AG10803 (cell line): ENCODE measurements at regions not wholly inside any gene's neighbourhood (a gene's known extent, or its start where the extent isn't known, plus 50 kb on each side); places are given as distances from the start of the nearest gene placed in this dataset.

Experiments used
- DNase-seq: peaks from one replicate; pipeline ENCODE4 v3.0.0; 2010; ENCODE audit warnings: low read depth
- H3K4me3 ChIP-seq: 2 replicates; pipeline ENCODE4 v1.5.1; 2011; ENCODE audit warnings: mild to moderate bottlenecking, low read length, control low read depth
- CTCF ChIP-seq: conservative IDR thresholded peaks from 2 replicates; pipeline ENCODE4 v1.5.1; 2011; ENCODE audit warnings: mild to moderate bottlenecking, low read length, control low read depth, inconsistent platforms

GRCh38 chr11:19525714-19526113 lies 186.9 kb upstream of the NAV2 start:
- no peak overlapping the region for H3K4me3 ChIP-seq
- TF ChIP-seq CTCF, result no peak
- no peak for DNase-seq

GRCh38 chr11:19525276-19525675 lies 187.4 kb upstream of the NAV2 start:
- TF ChIP-seq CTCF, result no peak
- H3K4me3 ChIP-seq, result no peak overlapping the region
- no peak for DNase-seq

GRCh38 chr11:19524171-19524671 lies 188.4 kb upstream of the NAV2 start:
- TF ChIP-seq CTCF, result no peak
- DNase-seq, result no peak
- no peak overlapping the region for H3K4me3 ChIP-seq

- H3K4me3 ChIP-seq, result no peak overlapping the region
- no peak for TF ChIP-seq CTCF
- no peak for DNase-seq
These were observed 192.0 kb upstream of the NAV2 start for GRCh38 chr11:19520681-19521080.

- TF ChIP-seq CTCF, result no peak
- H3K4me3 ChIP-seq, result no peak overlapping the region
- no peak for DNase-seq
These were observed 192.6 kb upstream of the NAV2 start for GRCh38 chr11:19519912-19520641.

GRCh38 chr11:19519353-19519752 lies 193.3 kb upstream of the NAV2 start:
- DNase-seq, result no peak
- no peak overlapping the region for H3K4me3 ChIP-seq
- TF ChIP-seq CTCF, result no peak

GRCh38 chr11:19513253-19513652 lies 199.4 kb upstream of the NAV2 start:
- no peak for DNase-seq
- H3K4me3 ChIP-seq, result no peak overlapping the region
- no peak for TF ChIP-seq CTCF
